ENCODE measurements at regions not wholly inside any gene's neighbourhood (a gene's known extent, or its start where the extent isn't known, plus 50 kb on each side); places are given as distances from the start of the nearest gene placed in this dataset.

DNA sequence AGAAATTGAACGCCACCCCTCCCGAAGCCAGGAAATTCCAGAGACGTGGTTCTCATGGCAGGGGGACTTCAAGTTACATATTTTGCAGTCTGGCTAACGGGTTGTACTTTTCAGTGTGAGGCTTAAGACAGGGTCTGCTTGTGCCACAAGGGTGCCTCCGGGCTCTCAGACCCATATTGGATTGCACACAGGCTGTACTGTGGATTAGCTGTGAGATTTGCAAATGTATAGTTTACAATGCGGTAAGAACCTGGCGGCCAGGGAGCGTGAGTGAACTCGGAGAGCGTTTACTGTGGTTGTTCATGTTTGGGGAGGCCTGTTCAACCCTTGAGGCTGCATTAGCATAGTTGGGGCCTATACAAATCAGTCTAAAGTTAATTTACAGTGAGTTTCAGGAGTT is 143.9 kb upstream of the SIX2 start:
- DNase-seq (ENCODE audit: extremely low read depth, low read depth), result no peak
- H3K4me3 ChIP-seq (replicated peaks; ENCODE audit: low read depth, low read length), result no peak overlapping the region
- TF ChIP-seq, protein P1, sequence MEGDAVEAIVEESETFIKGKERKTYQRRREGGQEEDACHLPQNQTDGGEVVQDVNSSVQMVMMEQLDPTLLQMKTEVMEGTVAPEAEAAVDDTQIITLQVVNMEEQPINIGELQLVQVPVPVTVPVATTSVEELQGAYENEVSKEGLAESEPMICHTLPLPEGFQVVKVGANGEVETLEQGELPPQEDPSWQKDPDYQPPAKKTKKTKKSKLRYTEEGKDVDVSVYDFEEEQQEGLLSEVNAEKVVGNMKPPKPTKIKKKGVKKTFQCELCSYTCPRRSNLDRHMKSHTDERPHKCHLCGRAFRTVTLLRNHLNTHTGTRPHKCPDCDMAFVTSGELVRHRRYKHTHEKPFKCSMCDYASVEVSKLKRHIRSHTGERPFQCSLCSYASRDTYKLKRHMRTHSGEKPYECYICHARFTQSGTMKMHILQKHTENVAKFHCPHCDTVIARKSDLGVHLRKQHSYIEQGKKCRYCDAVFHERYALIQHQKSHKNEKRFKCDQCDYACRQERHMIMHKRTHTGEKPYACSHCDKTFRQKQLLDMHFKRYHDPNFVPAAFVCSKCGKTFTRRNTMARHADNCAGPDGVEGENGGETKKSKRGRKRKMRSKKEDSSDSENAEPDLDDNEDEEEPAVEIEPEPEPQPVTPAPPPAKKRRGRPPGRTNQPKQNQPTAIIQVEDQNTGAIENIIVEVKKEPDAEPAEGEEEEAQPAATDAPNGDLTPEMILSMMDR (IDR thresholded peaks at IDR 0.05; ENCODE audit: low read depth, low read length, missing control alignments), result no peak

DNA sequence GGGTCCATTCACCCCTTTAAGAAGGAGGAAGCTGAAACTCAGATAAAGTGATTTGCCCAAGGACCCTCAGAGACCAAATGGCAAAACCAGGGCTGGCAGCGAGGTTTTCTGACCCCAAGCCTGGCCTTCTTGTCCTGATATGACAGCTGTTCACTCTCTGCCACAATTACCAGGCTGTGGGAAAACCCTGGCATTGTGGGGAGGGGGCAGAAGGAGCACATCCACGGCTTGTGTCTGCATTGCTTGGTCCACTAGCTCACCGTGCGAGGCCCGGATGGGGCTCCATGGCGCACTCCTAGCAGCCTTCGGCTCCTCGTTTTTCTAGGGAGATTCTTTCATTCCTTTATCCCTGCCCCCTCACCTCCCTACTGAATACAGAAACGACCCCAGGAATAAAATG is 143.4 kb upstream of the SIX2 start:
- TF ChIP-seq, protein P1 (IDR thresholded peaks at IDR 0.05; ENCODE audit: low read depth, low read length, missing control alignments), result no peak
- no peak overlapping the region for H3K4me3 ChIP-seq (replicated peaks; ENCODE audit: low read depth, low read length)
- no peak for DNase-seq (ENCODE audit: extremely low read depth, low read depth)

DNA sequence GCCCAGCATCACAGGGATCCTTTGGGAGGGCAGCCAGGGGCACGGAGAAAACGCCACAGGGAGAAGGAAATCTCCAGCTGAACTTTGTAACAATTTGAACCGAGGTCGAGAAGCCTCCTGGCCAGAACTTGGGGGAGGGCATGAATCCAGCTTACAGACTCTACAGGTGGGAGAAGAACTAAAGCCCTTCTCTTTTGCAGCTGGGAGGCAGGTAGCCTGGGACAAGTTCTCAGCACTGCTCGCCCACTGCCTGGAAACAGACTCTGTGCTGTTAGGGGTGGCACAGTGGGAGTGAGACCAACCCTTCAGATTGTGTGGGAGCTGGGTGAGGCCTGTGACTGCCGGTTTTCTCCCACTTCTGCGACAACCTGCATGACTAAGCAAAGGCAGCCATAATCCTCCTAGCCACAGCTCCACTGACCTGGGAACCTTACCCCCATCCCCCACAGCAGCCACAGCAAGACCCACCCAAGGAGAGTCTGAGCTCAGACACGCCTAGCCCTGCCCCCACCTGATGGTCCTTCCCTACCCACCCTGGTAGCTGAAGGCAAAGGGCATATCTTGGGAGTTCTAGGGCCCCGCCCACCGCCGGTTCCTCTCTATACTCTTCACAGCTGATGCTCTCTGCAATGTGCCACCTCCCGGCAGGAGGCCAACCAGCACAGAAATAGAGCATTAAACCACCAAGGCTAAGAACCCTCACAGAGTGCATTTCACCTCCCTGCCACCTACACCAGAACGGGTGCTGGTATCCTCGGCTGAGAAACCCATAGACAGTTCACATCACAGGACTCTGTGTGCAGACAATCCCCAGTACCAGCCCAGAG is 136.0 kb upstream of the SIX2 start:
- TF ChIP-seq, protein P1 (IDR thresholded peaks at IDR 0.05; ENCODE audit: low read depth, low read length, missing control alignments), result no peak
- no peak for DNase-seq (ENCODE audit: extremely low read depth, low read depth)
- H3K4me3 ChIP-seq (replicated peaks; ENCODE audit: low read depth, low read length), result no peak overlapping the region

DNA sequence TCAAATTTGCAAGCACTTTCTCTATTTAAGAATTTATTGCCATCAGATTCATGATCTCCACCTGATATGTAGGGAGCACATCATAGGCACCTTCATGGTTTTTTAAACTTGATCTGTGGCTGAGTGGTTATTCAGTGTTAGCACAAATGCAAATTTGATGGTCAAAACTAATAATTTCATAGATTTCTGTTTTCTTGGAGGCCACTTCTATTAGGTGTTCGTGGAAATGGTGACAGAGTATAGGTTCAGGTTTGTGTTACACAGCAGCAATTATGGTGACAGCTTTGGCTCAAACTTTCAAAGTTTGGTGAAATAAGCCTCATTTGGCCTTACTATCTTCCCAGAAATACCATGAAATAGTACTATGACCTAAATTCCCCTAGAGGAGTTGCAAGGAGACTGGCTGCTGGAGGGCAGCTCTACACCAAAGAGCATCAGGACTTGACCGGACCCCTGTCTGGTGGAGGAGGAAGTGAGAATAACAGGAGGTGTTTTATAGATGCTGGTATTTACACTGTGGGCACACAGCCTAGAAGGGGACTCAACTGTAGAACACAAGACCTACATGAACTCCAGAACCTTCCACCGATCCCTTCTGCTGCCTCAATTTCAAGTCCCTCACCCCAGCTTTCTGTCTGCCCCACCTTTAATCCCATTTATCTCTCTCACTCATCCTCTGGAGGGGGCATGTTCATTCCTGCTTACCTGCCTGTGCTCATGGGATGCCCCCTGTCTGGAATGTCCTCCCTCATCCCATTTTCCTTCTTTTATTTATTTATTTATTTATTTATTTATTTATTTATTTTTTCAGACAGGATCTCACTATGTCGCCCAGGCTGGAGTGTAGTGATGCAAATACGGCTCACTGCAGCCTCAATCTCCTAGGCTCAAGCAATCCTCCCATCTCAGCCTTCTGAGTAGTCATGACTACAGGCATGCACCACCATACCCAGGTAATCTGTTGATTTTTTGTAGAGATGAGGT is 132.9 kb upstream of the SIX2 start:
- TF ChIP-seq, protein P1 (IDR thresholded peaks at IDR 0.05; ENCODE audit: low read depth, low read length, missing control alignments), result no peak
- DNase-seq (ENCODE audit: extremely low read depth, low read depth), result no peak
- H3K4me3 ChIP-seq (replicated peaks; ENCODE audit: low read depth, low read length), result no peak overlapping the region

DNA sequence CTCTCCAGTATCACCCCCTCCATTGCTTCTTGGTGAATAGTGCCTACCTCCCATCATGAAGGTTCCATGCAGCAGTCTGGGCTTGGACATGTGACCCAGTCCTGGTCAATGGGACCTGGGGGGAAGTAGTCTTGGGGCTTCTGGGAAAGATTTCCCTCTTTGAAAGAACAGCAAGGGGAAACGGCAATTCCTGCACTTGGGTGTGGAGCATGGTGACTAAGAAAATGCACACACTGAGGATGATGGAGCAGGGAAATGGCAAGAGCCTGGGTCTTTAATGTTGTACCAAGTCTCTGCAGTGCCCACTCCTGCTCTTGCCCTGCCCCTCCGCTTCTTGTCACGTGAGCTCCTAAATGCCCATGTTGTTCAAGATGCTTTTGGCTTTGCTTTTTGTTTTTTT is 131.4 kb upstream of the SIX2 start:
- DNase-seq (ENCODE audit: extremely low read depth, low read depth), result no peak
- TF ChIP-seq, protein P1 (IDR thresholded peaks at IDR 0.05; ENCODE audit: low read depth, low read length, missing control alignments), result no peak
- H3K4me3 ChIP-seq (replicated peaks; ENCODE audit: low read depth, low read length), result no peak overlapping the region

DNA sequence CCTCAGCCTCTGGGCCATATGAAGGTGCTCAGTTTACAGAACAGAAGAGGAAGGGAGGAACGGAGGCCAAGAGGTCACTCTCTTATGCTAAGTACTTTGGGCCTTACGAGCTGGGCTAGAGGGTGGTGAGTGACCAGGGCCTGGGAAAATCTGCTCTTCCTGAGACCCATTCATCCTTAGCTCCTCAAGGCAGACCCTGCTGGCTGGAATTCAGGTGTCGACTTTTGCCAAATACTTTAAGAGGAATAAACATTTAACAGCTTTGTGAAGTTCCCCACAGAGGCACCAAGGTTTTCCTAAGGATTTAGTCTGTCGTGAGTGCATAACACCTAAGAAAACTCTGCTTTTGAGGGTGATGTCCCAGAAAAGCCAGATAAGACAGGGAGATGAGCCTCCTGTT is 129.7 kb upstream of the SIX2 start:
- no peak overlapping the region for H3K4me3 ChIP-seq (replicated peaks; ENCODE audit: low read depth, low read length)
- no peak for DNase-seq (ENCODE audit: extremely low read depth, low read depth)
- TF ChIP-seq, protein P1 (IDR thresholded peaks at IDR 0.05; ENCODE audit: low read depth, low read length, missing control alignments), result no peak
